ENCODE measurements at regions not wholly inside any gene's neighbourhood (a gene's known extent, or its start where the extent isn't known, plus 50 kb on each side); places are given as distances from the start of the nearest gene placed in this dataset.
"Not testable (repeated sequence)": the region's sequence is repeated elsewhere in the genome, so short reads cannot be mapped to it uniquely, and the experiment has no call there.

- DNase-seq (ENCODE audit: low read depth), result no peak
These were observed 1226.8 kb upstream of the FLRT2 start for GRCh38 chr14:84303140-84303539.

- no peak for DNase-seq (ENCODE audit: low read depth)
These were observed 1217.4 kb upstream of the FLRT2 start for GRCh38 chr14:84312551-84312950.

- DNase-seq (ENCODE audit: low read depth), result no peak
These were observed 1206.5 kb upstream of the FLRT2 start for GRCh38 chr14:84323450-84323849.

GRCh38 chr14:84323978-84324377, 1206.0 kb upstream of the FLRT2 start:
- peak; percentile 41 for DNase-seq (ENCODE audit: low read depth)

GRCh38 chr14:84336433-84336832, 1193.5 kb upstream of the FLRT2 start:
- DNase-seq (ENCODE audit: low read depth), result no peak

- peak; percentile 69 for DNase-seq (ENCODE audit: low read depth)
These were observed 1189.0 kb upstream of the FLRT2 start for GRCh38 chr14:84340938-84341337.

GRCh38 chr14:84341867-84342266, 1188.1 kb upstream of the FLRT2 start:
- DNase-seq (ENCODE audit: low read depth), result not testable (repeated sequence)

GRCh38 chr14:84343656-84344055, 1186.3 kb upstream of the FLRT2 start:
- DNase-seq (ENCODE audit: low read depth), result peak; percentile 87

- DNase-seq (ENCODE audit: low read depth), result peak; percentile 48
These were observed 1178.3 kb upstream of the FLRT2 start for GRCh38 chr14:84351646-84352045.

- no peak for DNase-seq (ENCODE audit: low read depth)
These were observed 1168.5 kb upstream of the FLRT2 start for GRCh38 chr14:84361476-84361875.

- DNase-seq (ENCODE audit: low read depth), result peak; percentile 8
These were observed 1154.7 kb upstream of the FLRT2 start for GRCh38 chr14:84375235-84375634.

- no peak for DNase-seq (ENCODE audit: low read depth)
These were observed 1139.9 kb upstream of the FLRT2 start for GRCh38 chr14:84390010-84390409.

- no peak for DNase-seq (ENCODE audit: low read depth)
These were observed 1132.3 kb upstream of the FLRT2 start for GRCh38 chr14:84397631-84398030.

GRCh38 chr14:84399296-84399910, 1130.5 kb upstream of the FLRT2 start:
- no peak for DNase-seq (ENCODE audit: low read depth)

GRCh38 chr14:84401631-84402030, 1128.3 kb upstream of the FLRT2 start:
- peak; percentile 42 for DNase-seq (ENCODE audit: low read depth)

- no peak for DNase-seq (ENCODE audit: low read depth)
These were observed 1126.4 kb upstream of the FLRT2 start for GRCh38 chr14:84403585-84403984.

- DNase-seq (ENCODE audit: low read depth), result no peak
These were observed 1125.7 kb upstream of the FLRT2 start for GRCh38 chr14:84404246-84404645.

GRCh38 chr14:84409435-84409834, 1120.5 kb upstream of the FLRT2 start:
- peak; percentile 86 for DNase-seq (ENCODE audit: low read depth)

GRCh38 chr14:84410344-84410743, 1119.6 kb upstream of the FLRT2 start:
- DNase-seq (ENCODE audit: low read depth), result no peak

GRCh38 chr14:84420221-84420620, 1109.7 kb upstream of the FLRT2 start:
- DNase-seq (ENCODE audit: low read depth), result peak; percentile 78

GRCh38 chr14:84421621-84422020, 1108.3 kb upstream of the FLRT2 start:
- DNase-seq (ENCODE audit: low read depth), result peak; percentile 57

GRCh38 chr14:84425968-84426367, 1104.0 kb upstream of the FLRT2 start:
- DNase-seq (ENCODE audit: low read depth), result no peak

- no peak for DNase-seq (ENCODE audit: low read depth)
These were observed 1097.3 kb upstream of the FLRT2 start for GRCh38 chr14:84432676-84433075.

- no peak for DNase-seq (ENCODE audit: low read depth)
These were observed 1096.0 kb upstream of the FLRT2 start for GRCh38 chr14:84433961-84434360.

Data from iris pigment epithelial cell (primary cell).